VCaP (cell line): ENCODE measurements at regions not wholly inside any gene's neighbourhood (a gene's known extent, or its start where the extent isn't known, plus 50 kb on each side); places are given as distances from the start of the nearest gene placed in this dataset.

Experiments used
- H3K27ac ChIP-seq: fragments of 450-650 bp; 2 replicates; pipeline ENCODE4 v1.5.1; 2017
- CTCF ChIP-seq: fragments of 450-650 bp; conservative IDR thresholded peaks from 2 replicates; pipeline ENCODE4 v1.5.1; 2017; ENCODE audit warnings: mild to moderate bottlenecking, moderate library complexity

GRCh38 chr12:69090722-69091121 lies 148.6 kb upstream of the CPSF6 start:
- H3K27ac ChIP-seq, result no peak overlapping the region
- no peak for TF ChIP-seq CTCF

- H3K27ac ChIP-seq, result no peak overlapping the region
- TF ChIP-seq CTCF, result no peak
These were observed 147.8 kb upstream of the CPSF6 start for GRCh38 chr12:69091442-69092017.

- H3K27ac ChIP-seq, result no peak overlapping the region
- TF ChIP-seq CTCF, result no peak
These were observed 147.2 kb upstream of the CPSF6 start for GRCh38 chr12:69092137-69092536.

GRCh38 chr12:69094606-69095216 lies 144.7 kb upstream of the CPSF6 start:
- no peak for TF ChIP-seq CTCF
- no peak overlapping the region for H3K27ac ChIP-seq

GRCh38 chr12:69095765-69096477 lies 143.4 kb upstream of the CPSF6 start:
- no peak overlapping the region for H3K27ac ChIP-seq
- no peak for TF ChIP-seq CTCF

GRCh38 chr12:69096669-69097335 lies 142.6 kb upstream of the CPSF6 start:
- no peak for TF ChIP-seq CTCF
- no peak overlapping the region for H3K27ac ChIP-seq
